ENCODE measurements at regions not wholly inside any gene's neighbourhood (a gene's known extent, or its start where the extent isn't known, plus 50 kb on each side); places are given as distances from the start of the nearest gene placed in this dataset.
"Not testable (repeated sequence)": the region's sequence is repeated elsewhere in the genome, so short reads cannot be mapped to it uniquely, and the experiment has no call there.

GRCh38 chr4:160510928-160511327 lies 1408.0 kb downstream of the RAPGEF2 start:
- no peak for TF ChIP-seq CTCF (IDR thresholded peaks at IDR 0.05; ENCODE audit: low read depth, low read length, missing control alignments)
- in situ Hi-C loops (cut with HindIII; ENCODE audit: low sequenced_read_pairs): no loop called here
- H3K4me3 ChIP-seq (ENCODE audit: low read depth, low read length): no peak overlapping the region
- DNase-seq (ENCODE audit: low read depth): no peak

- in situ Hi-C loops (cut with HindIII; ENCODE audit: low sequenced_read_pairs): no loop called here
- H3K4me3 ChIP-seq (ENCODE audit: low read depth, low read length): no peak overlapping the region
- DNase-seq (ENCODE audit: low read depth): peak; percentile 93
- no peak for TF ChIP-seq CTCF (IDR thresholded peaks at IDR 0.05; ENCODE audit: low read depth, low read length, missing control alignments)
Measured at GRCh38 chr4:160514126-160514525, 1411.2 kb downstream of the RAPGEF2 start.

- TF ChIP-seq CTCF (IDR thresholded peaks at IDR 0.05; ENCODE audit: low read depth, low read length, missing control alignments): no peak
- peak; percentile 18 for DNase-seq (ENCODE audit: low read depth)
- no peak overlapping the region for H3K4me3 ChIP-seq (ENCODE audit: low read depth, low read length)
- in situ Hi-C loops (cut with HindIII; ENCODE audit: low sequenced_read_pairs): no loop called here
Measured at GRCh38 chr4:160523231-160523630, 1420.4 kb downstream of the RAPGEF2 start.

GRCh38 chr4:160537681-160538080 lies 1434.8 kb downstream of the RAPGEF2 start:
- DNase-seq (ENCODE audit: low read depth): no peak
- in situ Hi-C loops (cut with HindIII; ENCODE audit: low sequenced_read_pairs): no loop called here
- no peak for TF ChIP-seq CTCF (IDR thresholded peaks at IDR 0.05; ENCODE audit: low read depth, low read length, missing control alignments)
- no peak overlapping the region for H3K4me3 ChIP-seq (ENCODE audit: low read depth, low read length)

- TF ChIP-seq CTCF (IDR thresholded peaks at IDR 0.05; ENCODE audit: low read depth, low read length, missing control alignments): no peak
- in situ Hi-C loops (cut with HindIII; ENCODE audit: low sequenced_read_pairs): no loop called here
- H3K4me3 ChIP-seq (ENCODE audit: low read depth, low read length): no peak overlapping the region
- DNase-seq (ENCODE audit: low read depth): no peak
Measured at GRCh38 chr4:160546201-160546600, 1443.3 kb downstream of the RAPGEF2 start.

- in situ Hi-C loops (cut with HindIII; ENCODE audit: low sequenced_read_pairs); DNase-seq (ENCODE audit: low read depth): not testable (repeated sequence)
Measured at GRCh38 chr4:160549951-160550519, 1447.2 kb downstream of the RAPGEF2 start.

GRCh38 chr4:160562661-160563060 lies 1459.8 kb downstream of the RAPGEF2 start:
- in situ Hi-C loops (cut with HindIII; ENCODE audit: low sequenced_read_pairs): no loop called here
- no peak overlapping the region for H3K4me3 ChIP-seq (ENCODE audit: low read depth, low read length)
- DNase-seq (ENCODE audit: low read depth): no peak
- no peak for TF ChIP-seq CTCF (IDR thresholded peaks at IDR 0.05; ENCODE audit: low read depth, low read length, missing control alignments)

More at GRCh38 chr4:160549951-160550519, 1447.2 kb downstream of the RAPGEF2 start:
- H3K4me3 ChIP-seq (ENCODE audit: low read depth, low read length): not testable (repeated sequence)

Data from astrocyte of the cerebellum (primary cell).